Erythroblast (primary cell): ENCODE measurements at regions not wholly inside any gene's neighbourhood (a gene's known extent, or its start where the extent isn't known, plus 50 kb on each side); places are given as distances from the start of the nearest gene placed in this dataset.

Source experiments
- GATA1 ChIP-seq: IDR thresholded peaks from 2 replicates; pipeline ENCODE4 v1.6.1; 2011; ENCODE audit warnings: low read depth, mild to moderate bottlenecking, control low read depth, low read length, moderate library complexity
- POLR2A ChIP-seq: IDR thresholded peaks from 2 replicates; pipeline ENCODE4 v1.6.1; 2011; ENCODE audit warnings: mild to moderate bottlenecking, low read length

- TF ChIP-seq POLR2A (no peak), GATA1 (no peak)
These were observed 254.2 kb upstream of the HABP2 start for GRCh38 chr10:113298616-113299015.
